GM12892 (cell line): ENCODE measurements at regions not wholly inside any gene's neighbourhood (a gene's known extent, or its start where the extent isn't known, plus 50 kb on each side); places are given as distances from the start of the nearest gene placed in this dataset.

ENCODE experiments used
- DNase-seq: peaks from one replicate; pipeline ENCODE4 v3.0.0; 2011; ENCODE audit not compliant: insufficient read length
- FAIRE-seq: peaks from 2 replicates; lab custom pipeline; 2011; peaks lifted over from hg19 to GRCh38; lab: Jason Lieb, UNC
- POLR2A ChIP-seq: IDR thresholded peaks from 2 replicates; pipeline ENCODE4 v1.6.1; 2011; ENCODE audit warnings: low read depth, low read length, control low read depth
- POLR2AphosphoS5 ChIP-seq: IDR thresholded peaks from 2 replicates; pipeline ENCODE4 v1.6.1; 2011; ENCODE audit warnings: low read depth, low read length, control low read depth
- TAF1 ChIP-seq: IDR thresholded peaks from 2 replicates; pipeline ENCODE4 v1.6.1; 2011; ENCODE audit warnings: low read depth, mild to moderate bottlenecking, control low read depth, low read length, borderline replicate concordance

- FAIRE-seq = no peak
- TF ChIP-seq TAF1 = no peak
- TF ChIP-seq POLR2A = no peak
- TF ChIP-seq POLR2AphosphoS5 = no peak
- no peak for DNase-seq
These were observed 2020.8 kb upstream of the ADGRL3 start for GRCh38 chr4:59179372-59179771.

GRCh38 chr4:59180161-59180560 is 2020.0 kb upstream of the ADGRL3 start:
- no peak for DNase-seq
- TF ChIP-seq TAF1 (no peak), POLR2AphosphoS5 (no peak), POLR2A (no peak)
- FAIRE-seq = no peak

DNA sequence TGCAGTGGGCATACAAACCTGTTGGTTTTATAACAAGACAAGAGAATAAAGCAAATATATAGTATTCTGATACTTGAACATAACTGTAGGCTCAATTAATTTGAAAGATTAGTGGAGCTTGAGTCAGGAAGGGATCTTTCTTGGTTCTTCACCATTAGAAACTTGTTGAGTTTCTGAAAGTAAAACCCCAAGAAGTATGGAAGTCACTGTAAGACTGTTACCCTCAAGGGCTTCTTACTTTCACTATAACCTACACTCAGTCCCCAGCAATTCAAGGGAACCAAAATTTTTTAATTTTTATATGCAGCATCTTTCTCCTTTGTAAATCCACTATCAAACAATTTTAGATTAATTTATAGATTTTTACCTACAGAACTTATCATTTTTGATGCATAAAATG is 2019.2 kb upstream of the ADGRL3 start:
- no peak for DNase-seq
- no peak for TF ChIP-seq POLR2A
- no peak for TF ChIP-seq POLR2AphosphoS5
- TF ChIP-seq TAF1 = no peak
- no peak for FAIRE-seq

GRCh38 chr4:59195839-59196238 is 2004.3 kb upstream of the ADGRL3 start:
- FAIRE-seq (no peak), DNase-seq (no peak)
- TF ChIP-seq POLR2AphosphoS5 = no peak
- no peak for TF ChIP-seq TAF1
- no peak for TF ChIP-seq POLR2A

- TF ChIP-seq TAF1 (no peak), POLR2A (no peak), POLR2AphosphoS5 (no peak)
- no peak for FAIRE-seq
- DNase-seq = no peak
These were observed 1999.1 kb upstream of the ADGRL3 start for GRCh38 chr4:59200992-59201391.

- TF ChIP-seq POLR2A (no peak), POLR2AphosphoS5 (no peak), TAF1 (no peak)
- FAIRE-seq (no peak), DNase-seq (no peak)
These were observed 1982.1 kb upstream of the ADGRL3 start for GRCh38 chr4:59217910-59218631.

GRCh38 chr4:59222221-59222620 is 1977.9 kb upstream of the ADGRL3 start:
- FAIRE-seq (no peak), DNase-seq (no peak)
- TF ChIP-seq TAF1 (no peak), POLR2AphosphoS5 (no peak), POLR2A (no peak)

DNA sequence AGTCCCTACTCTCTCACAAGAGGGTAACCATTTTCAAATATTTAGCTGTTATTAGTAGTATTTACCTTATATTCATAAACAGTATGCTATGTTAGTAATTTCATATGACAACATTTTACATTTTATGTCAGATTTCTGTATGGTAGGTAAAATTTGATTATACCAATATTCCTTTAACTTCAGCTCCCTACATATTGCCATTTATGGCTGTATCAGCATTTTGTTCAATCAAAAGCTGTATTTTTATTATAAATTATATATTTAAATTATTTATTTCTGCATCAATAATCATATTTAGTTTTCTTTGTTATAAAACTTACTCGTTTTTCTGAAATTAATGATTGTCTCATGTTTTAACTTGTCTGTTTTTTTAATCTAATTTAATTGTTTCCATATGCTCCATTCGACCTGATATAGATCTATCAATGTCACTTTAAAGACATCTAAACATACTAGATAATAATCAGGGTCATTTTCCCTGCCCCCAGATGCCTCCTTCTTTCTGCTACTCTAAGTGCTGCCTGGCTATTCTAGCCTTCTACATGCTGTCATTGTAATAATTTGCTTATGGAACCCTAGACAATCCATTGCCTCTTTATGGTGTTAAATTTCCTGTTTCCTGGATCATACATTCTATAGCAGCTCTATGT is 1976.7 kb upstream of the ADGRL3 start:
- TF ChIP-seq POLR2AphosphoS5 (no peak), TAF1 (no peak), POLR2A (no peak)
- no peak for DNase-seq
- FAIRE-seq = no peak

GRCh38 chr4:59238212-59238611 is 1961.9 kb upstream of the ADGRL3 start:
- no peak for FAIRE-seq
- TF ChIP-seq POLR2A (no peak), TAF1 (no peak), POLR2AphosphoS5 (no peak)
- no peak for DNase-seq

DNA sequence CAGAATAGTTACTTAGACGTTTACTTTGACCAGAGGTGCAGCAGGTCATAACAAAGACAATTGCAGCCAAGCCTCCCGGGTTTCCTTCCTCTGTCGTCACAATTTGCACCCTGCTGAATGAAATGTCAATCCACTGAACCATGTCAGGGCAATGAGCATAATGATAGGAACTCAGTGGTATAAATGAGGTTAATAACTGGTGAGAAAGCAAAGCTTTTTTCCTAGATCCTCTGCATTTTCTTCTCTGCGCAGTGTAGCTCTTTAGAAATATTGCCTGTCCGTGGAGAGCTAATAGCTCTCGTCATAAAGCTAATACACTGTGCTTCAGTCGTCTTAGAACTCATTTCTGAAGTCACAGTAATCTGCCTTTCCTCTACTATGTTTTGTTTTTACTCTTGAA is 1960.1 kb upstream of the ADGRL3 start:
- DNase-seq (no peak), FAIRE-seq (no peak)
- TF ChIP-seq POLR2A = no peak
- no peak for TF ChIP-seq TAF1
- TF ChIP-seq POLR2AphosphoS5 = no peak

GRCh38 chr4:59243038-59243437 is 1957.1 kb upstream of the ADGRL3 start:
- no peak for FAIRE-seq
- no peak for TF ChIP-seq POLR2AphosphoS5
- no peak for TF ChIP-seq POLR2A
- no peak for TF ChIP-seq TAF1
- DNase-seq = no peak

DNA sequence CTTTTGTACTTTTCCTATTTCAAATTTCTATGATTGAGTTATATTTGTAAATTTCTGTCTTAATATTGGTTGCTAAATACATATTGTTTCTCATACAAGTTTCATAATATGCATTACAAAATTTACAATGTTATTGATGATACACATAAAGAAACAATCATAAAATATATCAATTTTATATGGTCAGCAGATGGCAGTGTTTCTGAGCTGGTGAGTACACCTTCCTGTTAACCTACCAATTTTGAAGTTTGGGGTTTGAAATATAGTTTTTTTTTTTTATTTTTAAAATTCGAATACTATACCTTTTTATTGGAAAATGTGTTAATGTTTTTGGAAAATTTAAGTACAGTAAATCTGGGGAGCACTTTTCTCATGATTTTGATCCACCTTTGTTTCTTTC is 1953.1 kb upstream of the ADGRL3 start:
- FAIRE-seq = no peak
- no peak for DNase-seq
- TF ChIP-seq POLR2AphosphoS5 (no peak), POLR2A (no peak), TAF1 (no peak)
